ENCODE measurements at regions not wholly inside any gene's neighbourhood (a gene's known extent, or its start where the extent isn't known, plus 50 kb on each side); places are given as distances from the start of the nearest gene placed in this dataset.

GRCh38 chr4:126533146-126533805 lies 1099.5 kb upstream of the INTU start:
- Histone ChIP-seq H3K79me2 (ENCODE audit: insufficient read depth, low read length) (no peaks in the 10 kb centered on the region), H3K27me3 (ENCODE audit: insufficient read depth, low read length, poor library complexity) (no peaks in the 10 kb centered on the region), H3K4me2 (ENCODE audit: insufficient read depth, low read length) (no peak overlapping the region), H2AFZ (ENCODE audit: low read depth, low read length) (no peak overlapping the region), H3K27ac (ENCODE audit: low read length) (no peak overlapping the region), H3K4me3 (ENCODE audit: low read depth in 1 of 2, low read length in 2 of 2) (no peak overlapping the region), H3K4me1 (ENCODE audit: insufficient read depth, low read length) (no peaks in the 10 kb centered on the region), H3K9me3 (ENCODE audit: insufficient read depth, low read length, severe bottlenecking) (no peaks in the 10 kb centered on the region), H3K9ac (ENCODE audit: low read depth, low read length) (no peak overlapping the region), H3K36me3 (ENCODE audit: insufficient read depth, low read length) (no peaks in the 10 kb centered on the region), H4K20me1 (ENCODE audit: insufficient read depth, low read length) (no peaks in the 10 kb centered on the region)
- DNase-seq (no peak), ATAC-seq (ENCODE audit: insufficient read depth, low read depth) (no peak)
- TF ChIP-seq CTCF (IDR thresholded peaks at IDR 0.05; ENCODE audit: borderline replicate concordance, extremely low read depth, low read length, poor library complexity, severe bottlenecking) (no peak), EZH2 (IDR thresholded peaks at IDR 0.05; ENCODE audit: borderline replicate concordance, low read depth, low read length, severe bottlenecking) (no peak)

- Histone ChIP-seq H4K20me1 (ENCODE audit: insufficient read depth, low read length) (no peaks in the 10 kb centered on the region), H3K36me3 (ENCODE audit: insufficient read depth, low read length) (no peaks in the 10 kb centered on the region), H3K9me3 (ENCODE audit: insufficient read depth, low read length, severe bottlenecking) (no peaks in the 10 kb centered on the region), H3K4me3 (ENCODE audit: low read depth in 1 of 2, low read length in 2 of 2) (no peak overlapping the region), H3K4me1 (ENCODE audit: insufficient read depth, low read length) (no peaks in the 10 kb centered on the region), H3K79me2 (ENCODE audit: insufficient read depth, low read length) (no peaks in the 10 kb centered on the region), H3K9ac (ENCODE audit: low read depth, low read length) (no peak overlapping the region), H3K27me3 (ENCODE audit: insufficient read depth, low read length, poor library complexity) (no peaks in the 10 kb centered on the region), H2AFZ (ENCODE audit: low read depth, low read length) (no peak overlapping the region), H3K4me2 (ENCODE audit: insufficient read depth, low read length) (no peak overlapping the region), H3K27ac (ENCODE audit: low read length) (no peak overlapping the region)
- no peak for TF ChIP-seq EZH2 (IDR thresholded peaks at IDR 0.05; ENCODE audit: borderline replicate concordance, low read depth, low read length, severe bottlenecking)
- TF ChIP-seq CTCF (IDR thresholded peaks at IDR 0.05; ENCODE audit: borderline replicate concordance, extremely low read depth, low read length, poor library complexity, severe bottlenecking), result no peak
- ATAC-seq (ENCODE audit: insufficient read depth, low read depth), result no peak
- no peak for DNase-seq
Measured at GRCh38 chr4:126539771-126540170, 1093.0 kb upstream of the INTU start.

- H3K36me3 ChIP-seq (ENCODE audit: insufficient read depth, low read length), result no peaks in the 10 kb centered on the region
- no peaks in the 10 kb centered on the region for H3K79me2 ChIP-seq (ENCODE audit: insufficient read depth, low read length)
- H3K27ac ChIP-seq (ENCODE audit: low read length), result no peak overlapping the region
- no peaks in the 10 kb centered on the region for H3K9me3 ChIP-seq (ENCODE audit: insufficient read depth, low read length, severe bottlenecking)
- H3K4me1 ChIP-seq (ENCODE audit: insufficient read depth, low read length), result no peaks in the 10 kb centered on the region
- H3K9ac ChIP-seq (ENCODE audit: low read depth, low read length), result no peak overlapping the region
- DNase-seq (no peak), ATAC-seq (ENCODE audit: insufficient read depth, low read depth) (no peak)
- no peak overlapping the region for H3K4me3 ChIP-seq (ENCODE audit: low read depth in 1 of 2, low read length in 2 of 2)
- no peaks in the 10 kb centered on the region for H4K20me1 ChIP-seq (ENCODE audit: insufficient read depth, low read length)
- H3K27me3 ChIP-seq (ENCODE audit: insufficient read depth, low read length, poor library complexity), result no peaks in the 10 kb centered on the region
- H2AFZ ChIP-seq (ENCODE audit: low read depth, low read length), result no peak overlapping the region
- no peak overlapping the region for H3K4me2 ChIP-seq (ENCODE audit: insufficient read depth, low read length)
- no peak for TF ChIP-seq CTCF (IDR thresholded peaks at IDR 0.05; ENCODE audit: borderline replicate concordance, extremely low read depth, low read length, poor library complexity, severe bottlenecking)
- TF ChIP-seq EZH2 (IDR thresholded peaks at IDR 0.05; ENCODE audit: borderline replicate concordance, low read depth, low read length, severe bottlenecking), result no peak
Measured at GRCh38 chr4:126541820-126542219, 1090.9 kb upstream of the INTU start.
